Progenitor cell of endocrine pancreas (in vitro differentiated cells): ENCODE measurements at regions not wholly inside any gene's neighbourhood (a gene's known extent, or its start where the extent isn't known, plus 50 kb on each side); places are given as distances from the start of the nearest gene placed in this dataset.
"Not testable (repeated sequence)": the region's sequence is repeated elsewhere in the genome, so short reads cannot be mapped to it uniquely, and the experiment has no call there.

Experiments used
- DNase-seq: peaks from one replicate; pipeline ENCODE4 v3.0.0; 2021; ENCODE audit warnings: low spot score; ENCODE audit not compliant: unreplicated experiment
- H3K27ac Mint-ChIP-seq: 2 replicates; pipeline ENCODE4 v1.8.0; 2021; ENCODE audit warnings: mild to moderate bottlenecking, moderate library complexity, mixed read lengths
- H3K27me3 Mint-ChIP-seq: 2 replicates; pipeline ENCODE4 v1.8.0; 2021; ENCODE audit warnings: mixed read lengths
- H3K36me3 Mint-ChIP-seq: 2 replicates; pipeline ENCODE4 v1.8.0; 2022; ENCODE audit warnings: mixed read lengths; ENCODE audit not compliant: insufficient read depth
- H3K4me1 Mint-ChIP-seq: 2 replicates; pipeline ENCODE4 v1.8.0; 2021; ENCODE audit warnings: low read depth, mixed read lengths
- H3K4me3 Mint-ChIP-seq: 2 replicates; pipeline ENCODE4 v1.8.0; 2021; ENCODE audit warnings: low read depth, mild to moderate bottlenecking, moderate library complexity, mixed read lengths
- H3K9me3 Mint-ChIP-seq: 2 replicates; pipeline ENCODE4 v1.8.0; 2021; ENCODE audit warnings: low read depth, mixed read lengths
- TF ChIP-seq, protein P1 (sequence below): fragments of 200-600 bp; sonication (generic); IDR thresholded peaks from one replicate; pipeline ENCODE4 v1.5.0; 2021; ENCODE audit warnings: antibody characterized with exemption, mild to moderate bottlenecking; ENCODE audit not compliant: unreplicated experiment

DNA sequence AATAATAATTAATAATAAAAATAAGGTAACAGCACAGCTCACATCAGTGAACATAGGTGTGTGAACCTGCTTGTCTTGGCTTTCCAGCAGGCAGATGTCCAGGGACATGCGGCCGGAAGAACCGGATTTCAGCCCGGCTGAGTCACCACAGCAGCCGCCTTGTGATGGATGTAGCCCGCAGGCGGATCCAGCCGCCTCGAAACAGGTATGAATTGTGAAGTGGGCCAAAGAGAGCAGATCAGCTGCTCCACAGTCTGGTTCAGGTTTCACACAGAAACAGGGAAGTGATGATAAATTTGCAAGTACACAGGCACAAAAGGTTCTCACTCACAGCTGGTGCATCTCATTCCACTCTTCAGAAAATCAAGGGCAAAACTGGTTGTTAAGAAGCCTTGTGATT, 55.1 kb downstream of the ID4 start:
- no peak for DNase-seq
- Mint-ChIP-seq H3K27ac (no peak overlapping the region), H3K27me3 (no peaks in the 10 kb centered on the region), H3K4me1 (no peaks in the 10 kb centered on the region), H3K4me3 (no peak overlapping the region), H3K36me3 (no peaks in the 10 kb centered on the region), H3K9me3 (peaks cover 6% of the 10 kb centered on the region)
- TF ChIP-seq, protein P1, sequence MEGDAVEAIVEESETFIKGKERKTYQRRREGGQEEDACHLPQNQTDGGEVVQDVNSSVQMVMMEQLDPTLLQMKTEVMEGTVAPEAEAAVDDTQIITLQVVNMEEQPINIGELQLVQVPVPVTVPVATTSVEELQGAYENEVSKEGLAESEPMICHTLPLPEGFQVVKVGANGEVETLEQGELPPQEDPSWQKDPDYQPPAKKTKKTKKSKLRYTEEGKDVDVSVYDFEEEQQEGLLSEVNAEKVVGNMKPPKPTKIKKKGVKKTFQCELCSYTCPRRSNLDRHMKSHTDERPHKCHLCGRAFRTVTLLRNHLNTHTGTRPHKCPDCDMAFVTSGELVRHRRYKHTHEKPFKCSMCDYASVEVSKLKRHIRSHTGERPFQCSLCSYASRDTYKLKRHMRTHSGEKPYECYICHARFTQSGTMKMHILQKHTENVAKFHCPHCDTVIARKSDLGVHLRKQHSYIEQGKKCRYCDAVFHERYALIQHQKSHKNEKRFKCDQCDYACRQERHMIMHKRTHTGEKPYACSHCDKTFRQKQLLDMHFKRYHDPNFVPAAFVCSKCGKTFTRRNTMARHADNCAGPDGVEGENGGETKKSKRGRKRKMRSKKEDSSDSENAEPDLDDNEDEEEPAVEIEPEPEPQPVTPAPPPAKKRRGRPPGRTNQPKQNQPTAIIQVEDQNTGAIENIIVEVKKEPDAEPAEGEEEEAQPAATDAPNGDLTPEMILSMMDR: no peak

DNA sequence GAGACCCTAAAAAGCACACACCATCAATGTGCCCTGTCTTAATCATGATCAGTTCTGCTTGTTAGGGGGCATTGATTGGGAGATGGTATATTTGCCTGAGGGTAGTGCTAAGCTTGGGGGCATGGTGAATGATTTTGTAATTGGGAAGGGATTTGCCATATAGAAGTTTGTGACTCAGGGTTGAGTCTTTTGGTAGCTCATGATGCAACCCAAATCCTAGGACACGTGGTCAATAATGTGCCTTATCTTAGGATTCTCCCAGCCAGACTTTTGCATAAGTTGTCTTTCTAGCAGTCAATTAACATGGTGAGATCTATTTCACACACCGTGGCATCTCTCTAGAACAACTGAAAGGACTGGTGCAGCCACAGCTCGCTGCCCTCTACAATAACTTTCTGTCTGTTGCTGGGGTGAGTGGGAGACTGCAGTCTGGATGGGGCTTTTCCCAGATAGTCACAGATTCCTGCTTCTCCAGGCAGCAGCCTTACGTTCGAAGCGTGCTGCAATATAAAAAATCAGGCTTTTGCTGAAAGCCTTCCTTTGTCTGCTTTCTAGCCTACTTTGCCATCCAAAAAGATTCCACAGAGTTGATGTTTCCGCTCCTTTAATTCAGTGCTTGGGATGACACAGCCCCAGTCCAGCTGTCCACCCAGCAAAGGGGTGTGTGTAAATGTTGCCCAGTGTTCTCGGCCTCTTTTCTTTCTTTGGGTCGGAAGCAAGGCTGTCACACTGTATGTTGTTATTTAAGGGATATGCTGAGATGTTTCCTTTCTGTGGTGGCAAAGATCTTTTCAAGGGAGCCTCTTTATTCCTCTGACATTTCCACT, 58.9 kb downstream of the ID4 start:
- no peak for DNase-seq
- TF ChIP-seq, protein P1: no peak
- Mint-ChIP-seq H3K9me3 (no peaks in the 10 kb centered on the region), H3K27ac (no peak overlapping the region), H3K4me3 (no peak overlapping the region), H3K4me1 (no peaks in the 10 kb centered on the region), H3K27me3 (no peaks in the 10 kb centered on the region), H3K36me3 (no peaks in the 10 kb centered on the region)

DNA sequence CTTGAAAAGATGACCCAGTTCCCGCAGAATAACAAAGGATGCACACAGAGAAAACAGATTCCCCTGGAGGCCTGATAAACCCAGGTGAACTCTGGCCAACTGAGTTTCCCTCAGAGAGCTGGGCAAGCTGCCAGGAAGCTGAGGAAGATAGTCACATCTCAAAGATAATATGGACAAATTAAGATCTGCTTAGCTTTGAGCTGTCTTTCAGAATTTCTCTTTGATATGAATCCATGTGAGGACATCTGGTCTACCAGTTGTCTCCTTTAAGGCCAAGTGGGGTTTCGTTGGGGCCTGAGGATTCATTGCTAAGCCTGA, 59.5 kb downstream of the ID4 start:
- Mint-ChIP-seq H3K36me3 (no peaks in the 10 kb centered on the region), H3K27me3 (no peaks in the 10 kb centered on the region), H3K4me1 (no peaks in the 10 kb centered on the region), H3K9me3 (no peaks in the 10 kb centered on the region), H3K27ac (no peak overlapping the region), H3K4me3 (no peak overlapping the region)
- TF ChIP-seq, protein P1: no peak
- DNase-seq: no peak

DNA sequence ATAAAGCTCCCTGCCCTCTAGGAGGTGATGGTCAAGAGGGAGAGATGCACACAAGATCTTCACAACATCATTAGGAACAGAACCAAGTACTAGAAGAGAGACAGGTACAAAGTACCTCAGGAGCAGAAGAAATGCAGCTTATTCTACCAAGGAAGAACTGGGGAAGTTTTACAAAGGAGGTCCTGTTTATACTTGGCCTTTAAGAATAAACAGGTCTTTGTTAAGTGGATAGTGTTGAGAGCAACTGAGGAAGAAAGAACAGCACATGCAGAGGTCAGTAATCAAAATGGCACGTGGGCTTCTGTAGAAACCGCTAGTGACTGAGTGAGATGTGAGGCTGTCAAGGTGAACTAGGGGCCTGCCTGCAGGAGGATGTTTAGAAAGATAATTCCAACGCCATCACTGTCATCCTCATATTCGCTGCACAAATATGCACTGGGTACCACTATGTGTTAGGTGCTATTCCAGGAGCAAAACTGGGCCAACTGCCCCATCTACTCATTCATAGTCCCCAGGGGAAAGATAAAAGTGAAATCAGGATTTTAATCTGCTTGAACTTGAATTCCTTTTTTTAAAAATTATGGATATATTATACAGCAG, 61.1 kb downstream of the ID4 start:
- no peak overlapping the region for H3K4me3 Mint-ChIP-seq
- no peaks in the 10 kb centered on the region for H3K27me3 Mint-ChIP-seq
- H3K27ac Mint-ChIP-seq: no peak overlapping the region
- H3K9me3 Mint-ChIP-seq: no peaks in the 10 kb centered on the region
- no peak for DNase-seq
- no peaks in the 10 kb centered on the region for H3K36me3 Mint-ChIP-seq
- TF ChIP-seq, protein P1: no peak
- H3K4me1 Mint-ChIP-seq: no peaks in the 10 kb centered on the region

DNA sequence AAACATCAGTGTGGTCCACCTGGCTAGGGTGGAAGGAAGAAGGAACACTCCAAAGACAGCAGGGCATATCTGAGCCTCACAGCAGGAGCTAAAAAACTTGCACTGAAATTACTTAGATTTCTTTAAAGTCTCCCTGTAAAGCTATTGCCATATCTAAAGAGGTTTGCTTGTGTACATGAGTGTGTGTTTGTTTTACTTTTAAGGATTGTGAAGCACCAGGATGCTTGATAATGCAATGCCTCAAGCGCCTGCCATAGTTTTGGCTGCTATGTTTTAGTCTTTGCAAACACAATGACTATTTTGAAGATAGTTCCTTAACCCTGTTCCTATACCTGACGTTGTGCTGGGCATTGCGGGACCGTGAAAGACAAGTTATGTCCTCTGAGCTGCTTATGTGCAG, 65.0 kb downstream of the ID4 start:
- Mint-ChIP-seq H3K9me3 (no peaks in the 10 kb centered on the region), H3K4me1 (no peaks in the 10 kb centered on the region), H3K27me3 (no peaks in the 10 kb centered on the region), H3K36me3 (no peaks in the 10 kb centered on the region), H3K4me3 (no peak overlapping the region), H3K27ac (no peak overlapping the region)
- TF ChIP-seq, protein P1: no peak
- DNase-seq: no peak

DNA sequence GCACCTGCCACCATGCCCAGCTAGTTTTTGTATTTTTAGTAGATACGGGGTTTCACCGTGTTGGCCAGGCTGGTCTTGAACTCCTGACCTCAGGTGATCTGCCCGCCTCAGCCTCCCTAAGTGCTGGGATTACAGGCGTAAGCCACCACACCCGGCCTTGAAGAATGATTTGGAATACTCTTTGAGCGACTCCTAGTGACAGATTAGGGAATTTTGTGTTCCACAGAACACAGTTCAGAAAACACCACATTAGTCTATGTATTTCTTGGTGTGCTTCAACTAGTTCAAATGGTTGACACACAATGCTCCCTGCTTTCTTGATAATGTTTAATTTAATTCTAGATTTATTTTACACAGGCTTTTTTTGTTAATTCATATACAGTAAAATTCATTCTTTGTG, 67.2 kb downstream of the ID4 start:
- H3K4me1 Mint-ChIP-seq, DNase-seq, H3K9me3 Mint-ChIP-seq, H3K27ac Mint-ChIP-seq, H3K4me3 Mint-ChIP-seq, H3K36me3 Mint-ChIP-seq, H3K27me3 Mint-ChIP-seq: not testable (repeated sequence)
